Ishikawa (cell line): ENCODE measurements at regions not wholly inside any gene's neighbourhood (a gene's known extent, or its start where the extent isn't known, plus 50 kb on each side); places are given as distances from the start of the nearest gene placed in this dataset.

Source experiments
- CEBPB ChIP-seq: IDR thresholded peaks from 2 replicates; pipeline ENCODE4 v1.6.1; 2012
- CREB1 ChIP-seq: IDR thresholded peaks from 2 replicates; pipeline ENCODE4 v1.6.1; 2012; ENCODE audit warnings: low read depth
- EP300 ChIP-seq: IDR thresholded peaks from 2 replicates; pipeline ENCODE4 v1.6.1; 2012; ENCODE audit warnings: borderline replicate concordance
- RAD21 ChIP-seq: IDR thresholded peaks from 2 replicates; pipeline ENCODE4 v1.6.1; 2012; ENCODE audit warnings: low read depth
- REST ChIP-seq: IDR thresholded peaks from 2 replicates; pipeline ENCODE4 v1.6.1; 2012; ENCODE audit warnings: low read depth, mild to moderate bottlenecking
- TAF1 ChIP-seq: IDR thresholded peaks from 2 replicates; pipeline ENCODE4 v1.6.1; 2012; ENCODE audit warnings: low read depth, mild to moderate bottlenecking
- TCF12 ChIP-seq: IDR thresholded peaks from 2 replicates; pipeline ENCODE4 v1.6.1; 2012; ENCODE audit warnings: low read depth
- TEAD4 ChIP-seq: IDR thresholded peaks from 2 replicates; pipeline ENCODE4 v1.6.1; 2012
- USF1 ChIP-seq: IDR thresholded peaks from 2 replicates; pipeline ENCODE4 v1.6.1; 2012
- YY1 ChIP-seq: IDR thresholded peaks from 2 replicates; pipeline ENCODE4 v1.6.1; 2012; ENCODE audit warnings: low read depth
- TF ChIP-seq, protein P1 (sequence below): IDR thresholded peaks from 2 replicates; pipeline ENCODE4 v1.6.1; 2012

- TF ChIP-seq RAD21, result no peak
- no peak for TF ChIP-seq CREB1
- TF ChIP-seq TCF12, result no peak
- TF ChIP-seq, protein P1, sequence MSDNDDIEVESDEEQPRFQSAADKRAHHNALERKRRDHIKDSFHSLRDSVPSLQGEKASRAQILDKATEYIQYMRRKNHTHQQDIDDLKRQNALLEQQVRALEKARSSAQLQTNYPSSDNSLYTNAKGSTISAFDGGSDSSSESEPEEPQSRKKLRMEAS, result no peak
- TF ChIP-seq CEBPB, result no peak
- TF ChIP-seq TEAD4, result no peak
- TF ChIP-seq EP300, result no peak
- TF ChIP-seq YY1, result no peak
- no peak for TF ChIP-seq REST
- no peak for TF ChIP-seq TAF1
- TF ChIP-seq USF1, result no peak
Measured at GRCh38 chr13:34249546-34250039, 431.6 kb downstream of the RFC3 start.
